IMR-90 (cell line): ENCODE measurements at regions not wholly inside any gene's neighbourhood (a gene's known extent, or its start where the extent isn't known, plus 50 kb on each side); places are given as distances from the start of the nearest gene placed in this dataset.

Experiments
- ATAC-seq: fragments of 200-7000 bp; cut with Tn5 transposase; 2 replicates; pipeline ENCODE4 v1.9.1; 2020; ENCODE audit warnings: low read depth, mild to moderate bottlenecking, moderate library complexity
- BruUV-seq: library from RNA; stranded (reverse); fragments of 400-500 nt; replicated peaks from 2 replicates; lab custom pipeline; 2021; lab: Mats Ljungman, UMichigan
- CTCF ChIA-PET: fragments of 300-600 bp; formaldehyde crosslinking; extraction: SDS; loops from one replicate; lab custom pipeline; 2021; ENCODE audit warnings: antibody characterized with exemption; lab: Yijun Ruan, JAX
- POLR2A ChIA-PET: fragments of 300-600 bp; sonication (Branson Sonifier 250); formaldehyde crosslinking; loops from one replicate; lab custom pipeline; 2022; ENCODE audit warnings: antibody characterized with exemption; ENCODE audit not compliant: unreplicated experiment; lab: Charles Lee
- DNase-seq: peaks from one replicate; pipeline ENCODE4 v3.0.0; 2013
- H2AFZ ChIP-seq: replicated peaks from 2 replicates; pipeline ENCODE3; 2013; ENCODE audit warnings: low read length, mild to moderate bottlenecking; ENCODE audit not compliant: poor library complexity
- H2AK5ac ChIP-seq: 2 replicates; pipeline ENCODE4 v1.6.1; 2013; ENCODE audit warnings: low read depth, low read length, inconsistent platforms
- H2AK9ac ChIP-seq: replicated peaks from 2 replicates; pipeline ENCODE3; 2013; ENCODE audit warnings: mild to moderate bottlenecking, low read depth, low read length, moderate library complexity; ENCODE audit not compliant: poor library complexity
- H2BK120ac ChIP-seq: 2 replicates; pipeline ENCODE4 v1.6.1; 2013; ENCODE audit warnings: low read depth, low read length, inconsistent platforms
- H2BK15ac ChIP-seq: 3 replicates; pipeline ENCODE4 v1.6.1; 2013; ENCODE audit warnings: low read depth, low read length, inconsistent platforms
- H2BK20ac ChIP-seq: 2 replicates; pipeline ENCODE4 v1.6.1; 2013; ENCODE audit warnings: low read depth, mild to moderate bottlenecking, inconsistent platforms, low read length, moderate library complexity
- H2BK5ac ChIP-seq: 2 replicates; pipeline ENCODE4 v1.6.1; 2013; ENCODE audit warnings: mild to moderate bottlenecking, low read depth, low read length, inconsistent platforms; ENCODE audit not compliant: poor library complexity, severe bottlenecking
- H3K14ac ChIP-seq: replicated peaks from 2 replicates; pipeline ENCODE4 v1.6.1; 2013; ENCODE audit warnings: low read depth, low read length, inconsistent platforms
- H3K18ac ChIP-seq: 2 replicates; pipeline ENCODE4 v1.6.1; 2013; ENCODE audit warnings: low read depth, low read length, control low read depth
- H3K23ac ChIP-seq: 2 replicates; pipeline ENCODE4 v1.6.1; 2013; ENCODE audit warnings: low read depth, low read length, inconsistent platforms
- H3K27ac ChIP-seq: 2 replicates; pipeline ENCODE4 v1.5.1; 2013; ENCODE audit warnings: mild to moderate bottlenecking, control low read depth, low read length; ENCODE audit not compliant: insufficient read depth
- H3K27me3 ChIP-seq: 2 replicates; pipeline ENCODE4 v1.6.1; 2013; ENCODE audit warnings: low read length; ENCODE audit not compliant: control insufficient read depth, insufficient read depth
- H3K36me3 ChIP-seq: 2 replicates; pipeline ENCODE4 v1.6.1; 2013; ENCODE audit warnings: low read length, mixed read lengths; ENCODE audit not compliant: control insufficient read depth, insufficient read depth
- H3K4ac ChIP-seq: 2 replicates; pipeline ENCODE4 v1.6.1; 2013; ENCODE audit warnings: low read depth, low read length, inconsistent platforms
- H3K4me1 ChIP-seq: 2 replicates; pipeline ENCODE4 v1.6.1; 2013; ENCODE audit warnings: low read length, mixed read lengths; ENCODE audit not compliant: control insufficient read depth, insufficient read depth
- H3K4me2 ChIP-seq: 2 replicates; pipeline ENCODE4 v1.6.1; 2013; ENCODE audit warnings: low read depth, mild to moderate bottlenecking, control low read depth, low read length, moderate library complexity
- H3K4me3 ChIP-seq: 2 replicates; pipeline ENCODE4 v1.5.1; 2013; ENCODE audit warnings: low read depth, mild to moderate bottlenecking, control low read depth, low read length, moderate library complexity; ENCODE audit not compliant: insufficient read depth
- H3K56ac ChIP-seq: 2 replicates; pipeline ENCODE4 v1.6.1; 2013; ENCODE audit warnings: low read length, inconsistent platforms; ENCODE audit not compliant: insufficient read depth; ENCODE audit errors: extremely low read depth
- H3K79me1 ChIP-seq, 2 experiments: 2 replicates each; pipeline ENCODE4 v1.6.1; 2013; ENCODE audit warnings: low read length in 2 of 2, inconsistent platforms in 1 of 2, low read depth in 1 of 2
- H3K9ac ChIP-seq: 2 replicates; pipeline ENCODE4 v1.6.1; 2013; ENCODE audit warnings: low read depth, low read length, control low read depth
- H3K9me1 ChIP-seq: 2 replicates; pipeline ENCODE4 v1.6.1; 2013; ENCODE audit warnings: low read length, inconsistent platforms; ENCODE audit not compliant: insufficient read depth
- H3K9me3 ChIP-seq: 2 replicates; pipeline ENCODE4 v1.6.1; 2013; ENCODE audit warnings: low read length; ENCODE audit not compliant: control insufficient read depth, insufficient read depth
- H4K20me1 ChIP-seq: 2 replicates; pipeline ENCODE4 v1.6.1; 2013; ENCODE audit warnings: low read length, inconsistent platforms; ENCODE audit not compliant: insufficient read depth
- H4K5ac ChIP-seq: 2 replicates; pipeline ENCODE4 v1.6.1; 2013; ENCODE audit warnings: mild to moderate bottlenecking, low read depth, low read length, control low read depth
- H4K8ac ChIP-seq, 2 experiments: 2 replicates each; pipeline ENCODE4 v1.6.1; 2013; ENCODE audit warnings: low read depth in 2 of 2, low read length in 2 of 2, control low read depth in 1 of 2, inconsistent platforms in 1 of 2
- H4K91ac ChIP-seq: 2 replicates; pipeline ENCODE4 v1.6.1; 2013; ENCODE audit warnings: low read depth, low read length, inconsistent platforms; ENCODE audit not compliant: insufficient read depth
- CHD1 ChIP-seq: IDR thresholded peaks from 2 replicates; pipeline ENCODE4 v1.6.1; 2012; ENCODE audit warnings: low read depth, low read length, improper control_type of control experiment
- MAFK ChIP-seq: IDR thresholded peaks from 2 replicates; pipeline ENCODE4 v1.6.1; 2012; ENCODE audit warnings: low read depth, low read length, improper control_type of control experiment
- WGBS, 2 experiments: methylation state at CpG; one replicate each; pipeline versions ENCODE4 v1.1.5 to v1.1.7; 2013; ENCODE audit warnings: missing lambda C conversion rate in 2 of 2; ENCODE audit not compliant: insufficient read length in 1 of 2; ENCODE audit errors: extremely low coverage in 2 of 2; 5-methylcytosine and 5-hydroxymethylcytosine counted together
- dilution Hi-C: fragments of 300-500 bp; cut with HindIII; formaldehyde crosslinking; loops from one replicate; pipeline ENCODE4 v1.14.3; 2018; ENCODE audit warnings: low sequenced_read_pairs; ENCODE audit not compliant: unreplicated experiment
- in situ Hi-C: fragments of 300-500 bp; cut with MboI; formaldehyde crosslinking; loops from 3 replicates; pipeline ENCODE4 v1.14.3; 2019; ENCODE audit warnings: low sequenced_read_pairs, inconsistent platforms, mixed read lengths
- intact Hi-C: fragments of 100-400 bp; cut with micrococcal nuclease; formaldehyde crosslinking; loops from 2 replicates; pipeline ENCODE4 v1.10.0; 2022

GRCh38 chr3:34832865-34833508 is 806.3 kb upstream of the ARPP21 start:
- no TSS peak for BruUV-seq
- no peaks in the 10 kb centered on the region for H4K20me1 ChIP-seq
- H3K23ac ChIP-seq, result no peak overlapping the region
- H2AK5ac ChIP-seq, result no peak overlapping the region
- no peaks in the 10 kb centered on the region for H3K4me1 ChIP-seq
- no peak overlapping the region for H3K56ac ChIP-seq
- H3K18ac ChIP-seq, result no peak overlapping the region
- no CpG with 5 or more reads among the region's 1 CpG for WGBS, 2 experiments
- no peak overlapping the region for H3K9ac ChIP-seq
- H2BK5ac ChIP-seq, result no peak overlapping the region
- no peak overlapping the region for H2AK9ac ChIP-seq
- H3K27ac ChIP-seq, result no peak overlapping the region
- no peak overlapping the region for H3K4ac ChIP-seq
- no peak overlapping the region for H2AFZ ChIP-seq
- CTCF ChIA-PET, result no interaction called here
- H4K5ac ChIP-seq, result no peak overlapping the region
- H3K36me3 ChIP-seq, result no peaks in the 10 kb centered on the region
- H3K4me3 ChIP-seq, result no peak overlapping the region
- in situ Hi-C loops (no loop called here), dilution Hi-C loops (no loop called here), intact Hi-C loops (no loop called here)
- H3K27me3 ChIP-seq, result no peaks in the 10 kb centered on the region
- H3K9me3 ChIP-seq, result peaks cover 7% of the 10 kb centered on the region; the same call in 1 of the 2 replicates
- no peak overlapping the region for H2BK120ac ChIP-seq
- no peaks in the 10 kb centered on the region for H3K9me1 ChIP-seq
- no peak for DNase-seq
- TF ChIP-seq CHD1 (no peak), MAFK (peak; percentile 17; the same call in 1 of the 2 replicates)
- H3K14ac ChIP-seq, result no peak overlapping the region
- POLR2A ChIA-PET, result no interaction called here
- H3K79me1 ChIP-seq, result no peaks in the 10 kb centered on the region
- ATAC-seq, result no peak
- no peak overlapping the region for H4K8ac ChIP-seq
- no peak overlapping the region for H2BK15ac ChIP-seq
- H3K4me2 ChIP-seq, result no peak overlapping the region
- H2BK20ac ChIP-seq, result no peak overlapping the region
- no peak overlapping the region for H4K91ac ChIP-seq
